ENCODE measurements at regions not wholly inside any gene's neighbourhood (a gene's known extent, or its start where the extent isn't known, plus 50 kb on each side); places are given as distances from the start of the nearest gene placed in this dataset.

GRCh38 chr2:234257859-234258561 lies 207.5 kb downstream of the SPP2 start:
- no peak overlapping the region for H3K4me3 ChIP-seq (ENCODE audit: low read length)
- no peak overlapping the region for H3K4me2 ChIP-seq (ENCODE audit: low read length)
- no peak for TF ChIP-seq CTCF (IDR thresholded peaks at IDR 0.05; ENCODE audit: low read depth, low read length, poor library complexity, severe bottlenecking)
- TF ChIP-seq EZH2phosphoT487 (IDR thresholded peaks at IDR 0.05; ENCODE audit: borderline replicate concordance, low read length): no peak

GRCh38 chr2:234256516-234256915 lies 206.0 kb downstream of the SPP2 start:
- Histone ChIP-seq H3K4me3 (ENCODE audit: low read length) (no peak overlapping the region), H3F3A (ENCODE audit: control insufficient read depth, insufficient read depth) (no peaks in the 10 kb centered on the region), H3K9me2 (replicated peaks; ENCODE audit: control insufficient read depth, low read length) (no peaks in the 10 kb centered on the region), H3K4me2 (ENCODE audit: low read length) (no peak overlapping the region), H3K9me3 (ENCODE audit: control insufficient read depth, insufficient read depth, low read length) (no peaks in the 10 kb centered on the region), H3K36me3 (ENCODE audit: control insufficient read depth, low read length) (no peaks in the 10 kb centered on the region), H3K79me2 (ENCODE audit: control insufficient read depth, low read length) (no peaks in the 10 kb centered on the region), H3K4me1 (ENCODE audit: control insufficient read depth, low read length) (no peaks in the 10 kb centered on the region), H4K20me1 (ENCODE audit: control insufficient read depth, insufficient read depth, low read depth, low read length) (no peaks in the 10 kb centered on the region), H3K27me3 (ENCODE audit: control insufficient read depth, low read length) (peaks cover 12% of the 10 kb centered on the region; the same call in 1 of the 2 replicates), H3K27ac (ENCODE audit: low read depth, low read length) (no peak overlapping the region)
- no peak for TF ChIP-seq CTCF (IDR thresholded peaks at IDR 0.05; ENCODE audit: low read depth, low read length, poor library complexity, severe bottlenecking)
- TF ChIP-seq EZH2phosphoT487 (IDR thresholded peaks at IDR 0.05; ENCODE audit: borderline replicate concordance, low read length): no peak

More at GRCh38 chr2:234257859-234258561, 207.5 kb downstream of the SPP2 start:
- H3K36me3 ChIP-seq (ENCODE audit: control insufficient read depth, low read length): no peaks in the 10 kb centered on the region
- no peaks in the 10 kb centered on the region for H3K4me1 ChIP-seq (ENCODE audit: control insufficient read depth, low read length)
- no peaks in the 10 kb centered on the region for H3K79me2 ChIP-seq (ENCODE audit: control insufficient read depth, low read length)
- no peaks in the 10 kb centered on the region for H3K9me2 ChIP-seq (replicated peaks; ENCODE audit: control insufficient read depth, low read length)
- no peak overlapping the region for H3K27ac ChIP-seq (ENCODE audit: low read depth, low read length)
- H3F3A ChIP-seq (ENCODE audit: control insufficient read depth, insufficient read depth): no peaks in the 10 kb centered on the region
- peaks cover 12% of the 10 kb centered on the region; the same call in 1 of the 2 replicates for H3K27me3 ChIP-seq (ENCODE audit: control insufficient read depth, low read length)
- H4K20me1 ChIP-seq (ENCODE audit: control insufficient read depth, insufficient read depth, low read depth, low read length): no peaks in the 10 kb centered on the region
- no peaks in the 10 kb centered on the region for H3K9me3 ChIP-seq (ENCODE audit: control insufficient read depth, insufficient read depth, low read length)

GRCh38 chr2:234254783-234255521 lies 204.4 kb downstream of the SPP2 start:
- no peaks in the 10 kb centered on the region for H3K4me1 ChIP-seq (ENCODE audit: control insufficient read depth, low read length)
- TF ChIP-seq EZH2phosphoT487 (IDR thresholded peaks at IDR 0.05; ENCODE audit: borderline replicate concordance, low read length) (no peak), CTCF (IDR thresholded peaks at IDR 0.05; ENCODE audit: low read depth, low read length, poor library complexity, severe bottlenecking) (no peak)

More at GRCh38 chr2:234254783-234255521, 204.4 kb downstream of the SPP2 start:
- Histone ChIP-seq H3K79me2 (ENCODE audit: control insufficient read depth, low read length) (no peaks in the 10 kb centered on the region), H3F3A (ENCODE audit: control insufficient read depth, insufficient read depth) (no peaks in the 10 kb centered on the region), H3K27me3 (ENCODE audit: control insufficient read depth, low read length) (peaks cover 12% of the 10 kb centered on the region; the same call in 1 of the 2 replicates), H3K36me3 (ENCODE audit: control insufficient read depth, low read length) (no peaks in the 10 kb centered on the region), H3K27ac (ENCODE audit: low read depth, low read length) (no peak overlapping the region), H3K9me3 (ENCODE audit: control insufficient read depth, insufficient read depth, low read length) (no peaks in the 10 kb centered on the region), H4K20me1 (ENCODE audit: control insufficient read depth, insufficient read depth, low read depth, low read length) (no peaks in the 10 kb centered on the region), H3K9me2 (replicated peaks; ENCODE audit: control insufficient read depth, low read length) (no peaks in the 10 kb centered on the region), H3K4me3 (ENCODE audit: low read length) (no peak overlapping the region), H3K4me2 (ENCODE audit: low read length) (no peak overlapping the region)
